Muscle layer of colon (tissue), 2 donors: ENCODE measurements at regions not wholly inside any gene's neighbourhood (a gene's known extent, or its start where the extent isn't known, plus 50 kb on each side); places are given as distances from the start of the nearest gene placed in this dataset.

Experiments
- H3K27ac ChIP-seq: one replicate; pipeline ENCODE4 v1.7.0; 2013; ENCODE audit warnings: low read depth, mild to moderate bottlenecking, low read length, moderate library complexity
- H3K27me3 ChIP-seq, 2 donors: one replicate each; pipeline ENCODE4 v1.7.0; 2013; ENCODE audit warnings: low read length in 2 of 2, mild to moderate bottlenecking in 2 of 2; ENCODE audit not compliant: insufficient read depth in 2 of 2, control insufficient read depth in 1 of 2
- H3K36me3 ChIP-seq: one replicate; pipeline ENCODE4 v1.7.0; 2013; ENCODE audit warnings: mild to moderate bottlenecking, low read length; ENCODE audit not compliant: insufficient read depth
- H3K4me1 ChIP-seq: one replicate; pipeline ENCODE4 v1.7.0; 2013; ENCODE audit warnings: mild to moderate bottlenecking, low read length; ENCODE audit not compliant: insufficient read depth
- H3K4me3 ChIP-seq, 2 donors: one replicate each; pipeline ENCODE4 v1.7.0; 2013; ENCODE audit warnings: low read length in 2 of 2, low read depth in 1 of 2, mild to moderate bottlenecking in 1 of 2, moderate library complexity in 1 of 2
- H3K9ac ChIP-seq: one replicate; pipeline ENCODE4 v1.7.0; 2013; ENCODE audit warnings: low read length
- H3K9me3 ChIP-seq: one replicate; pipeline ENCODE4 v1.7.0; 2013; ENCODE audit warnings: mild to moderate bottlenecking, low read length
- donor health status: abdominal sarcoma.
- donor health status: Adenocarcinoma of cecum.

DNA sequence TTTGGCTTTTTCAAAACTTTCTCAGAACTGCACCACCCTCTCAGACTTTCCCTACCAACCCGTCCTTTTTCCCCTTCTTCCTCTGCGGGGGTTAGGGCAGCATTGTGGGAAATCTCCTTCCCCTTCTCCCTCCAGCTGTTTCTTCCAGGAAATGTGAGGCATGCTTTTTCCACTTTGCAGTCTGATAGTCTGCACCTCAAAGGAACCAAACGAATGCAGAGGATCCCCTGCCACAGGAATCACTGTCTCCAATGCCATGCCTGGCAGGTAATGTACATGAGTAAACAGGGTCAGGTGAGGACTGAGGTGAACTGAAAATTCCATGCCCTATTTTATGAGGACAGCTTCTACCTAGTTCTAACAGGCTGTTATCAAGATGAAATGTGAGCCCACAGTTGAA, 218.4 kb downstream of the BCAS1 start:
- H3K27ac ChIP-seq: no peak overlapping the region
- H3K27me3 ChIP-seq: no peaks in the 10 kb centered on the region
- H3K9ac ChIP-seq: no peak overlapping the region
- no peaks in the 10 kb centered on the region for H3K36me3 ChIP-seq
- no peaks in the 10 kb centered on the region for H3K9me3 ChIP-seq
- H3K4me1 ChIP-seq: no peaks in the 10 kb centered on the region
- H3K4me3 ChIP-seq: no peak overlapping the region

DNA sequence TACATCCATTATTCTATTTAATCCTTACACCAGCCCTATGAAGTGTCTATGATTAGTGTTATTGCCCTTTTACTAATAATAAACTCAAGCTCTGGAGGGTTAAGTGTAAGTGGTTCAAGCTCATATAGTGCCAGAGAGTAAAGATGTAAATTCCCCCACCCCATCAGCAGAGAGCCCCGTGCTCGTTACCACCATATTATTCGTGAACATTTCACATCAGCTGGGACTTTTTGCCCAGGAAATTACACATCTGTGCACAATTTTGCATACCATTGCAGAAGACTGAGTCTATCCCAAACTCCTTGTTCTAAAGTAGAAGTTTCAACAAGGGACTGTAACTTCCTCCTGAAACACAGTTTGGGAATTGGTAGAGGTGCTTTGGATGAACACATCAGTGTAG, 220.1 kb downstream of the BCAS1 start:
- H3K4me1 ChIP-seq: no peaks in the 10 kb centered on the region
- H3K9ac ChIP-seq: no peak overlapping the region
- no peak overlapping the region for H3K4me3 ChIP-seq
- no peaks in the 10 kb centered on the region for H3K9me3 ChIP-seq
- H3K27ac ChIP-seq: no peak overlapping the region
- no peaks in the 10 kb centered on the region for H3K36me3 ChIP-seq
- H3K27me3 ChIP-seq: no peaks in the 10 kb centered on the region

DNA sequence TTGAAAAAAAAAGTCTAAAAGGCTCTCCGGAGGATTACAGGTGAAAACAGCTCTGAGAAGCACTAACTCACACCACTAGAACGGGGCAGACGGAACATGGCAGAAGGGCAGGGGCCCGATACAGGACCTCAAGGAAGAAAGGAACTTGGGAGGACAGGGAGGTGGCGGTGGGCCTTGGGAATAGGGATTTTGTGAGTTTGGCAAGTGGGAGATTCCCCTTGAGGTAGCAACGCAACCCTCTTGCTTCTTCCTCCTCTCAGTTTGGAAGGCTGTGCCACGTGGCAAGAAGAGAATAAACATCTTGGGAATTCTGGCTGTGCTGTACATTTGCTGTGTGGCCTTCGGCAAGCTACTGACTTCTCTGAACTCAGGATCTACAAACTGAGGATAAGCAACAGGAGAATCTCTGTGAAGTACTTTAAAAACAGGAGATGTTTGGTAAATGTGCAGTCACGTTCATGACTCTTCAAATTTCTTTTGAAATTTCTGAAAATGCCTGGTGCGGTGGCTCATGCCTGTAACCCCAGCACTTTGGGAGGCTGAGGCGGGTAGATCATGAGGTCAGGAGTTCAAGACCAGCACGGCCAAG, 220.8 kb downstream of the BCAS1 start:
- Histone ChIP-seq H3K27me3 (no peaks in the 10 kb centered on the region), H3K4me3 (no peak overlapping the region), H3K9ac (no peak overlapping the region), H3K9me3 (no peaks in the 10 kb centered on the region), H3K27ac (no peak overlapping the region), H3K36me3 (no peaks in the 10 kb centered on the region), H3K4me1 (no peaks in the 10 kb centered on the region)

DNA sequence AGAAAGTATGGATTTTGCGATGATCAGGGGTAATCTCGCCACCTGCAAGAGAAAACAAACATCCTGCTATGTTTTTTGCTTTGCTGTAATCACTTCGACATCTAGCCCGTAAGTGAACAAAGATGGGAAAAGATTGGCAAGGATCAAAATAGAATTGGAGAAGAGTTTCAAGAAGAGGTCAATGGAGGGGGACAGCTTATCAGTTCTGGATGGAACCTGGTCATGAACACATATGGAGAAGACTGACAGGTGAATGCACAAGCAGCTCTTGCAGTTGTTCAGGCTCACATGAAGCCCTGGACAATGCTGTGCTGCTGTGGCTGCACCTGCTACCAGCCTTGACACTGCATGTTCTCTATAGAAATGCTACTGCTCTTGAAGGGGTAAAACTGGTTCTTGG, 222.1 kb downstream of the BCAS1 start:
- no peaks in the 10 kb centered on the region for H3K36me3 ChIP-seq
- H3K4me1 ChIP-seq: no peaks in the 10 kb centered on the region
- H3K9me3 ChIP-seq: no peaks in the 10 kb centered on the region
- no peak overlapping the region for H3K9ac ChIP-seq
- H3K27me3 ChIP-seq: no peaks in the 10 kb centered on the region
- H3K27ac ChIP-seq: no peak overlapping the region
- no peak overlapping the region for H3K4me3 ChIP-seq

DNA sequence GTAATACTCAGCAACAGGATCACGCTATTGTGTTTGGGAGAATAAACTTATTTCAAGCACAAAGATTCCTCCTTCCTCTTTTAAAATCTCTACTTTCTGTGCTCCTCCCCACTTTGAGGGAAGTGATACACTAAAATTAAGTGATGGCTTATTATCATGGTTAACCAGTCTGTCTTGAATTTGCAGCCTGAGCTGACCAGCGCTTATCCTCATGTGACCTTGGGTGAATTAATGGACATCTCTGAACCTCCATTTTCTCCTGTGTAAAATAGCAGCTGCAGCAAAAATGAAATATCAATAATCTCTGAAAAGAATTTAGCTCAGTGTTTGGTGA, 222.6 kb downstream of the BCAS1 start:
- no peak overlapping the region for H3K4me3 ChIP-seq
- H3K27me3 ChIP-seq: no peaks in the 10 kb centered on the region
- no peaks in the 10 kb centered on the region for H3K36me3 ChIP-seq
- no peaks in the 10 kb centered on the region for H3K9me3 ChIP-seq
- H3K27ac ChIP-seq: no peak overlapping the region
- no peak overlapping the region for H3K9ac ChIP-seq
- H3K4me1 ChIP-seq: no peaks in the 10 kb centered on the region

DNA sequence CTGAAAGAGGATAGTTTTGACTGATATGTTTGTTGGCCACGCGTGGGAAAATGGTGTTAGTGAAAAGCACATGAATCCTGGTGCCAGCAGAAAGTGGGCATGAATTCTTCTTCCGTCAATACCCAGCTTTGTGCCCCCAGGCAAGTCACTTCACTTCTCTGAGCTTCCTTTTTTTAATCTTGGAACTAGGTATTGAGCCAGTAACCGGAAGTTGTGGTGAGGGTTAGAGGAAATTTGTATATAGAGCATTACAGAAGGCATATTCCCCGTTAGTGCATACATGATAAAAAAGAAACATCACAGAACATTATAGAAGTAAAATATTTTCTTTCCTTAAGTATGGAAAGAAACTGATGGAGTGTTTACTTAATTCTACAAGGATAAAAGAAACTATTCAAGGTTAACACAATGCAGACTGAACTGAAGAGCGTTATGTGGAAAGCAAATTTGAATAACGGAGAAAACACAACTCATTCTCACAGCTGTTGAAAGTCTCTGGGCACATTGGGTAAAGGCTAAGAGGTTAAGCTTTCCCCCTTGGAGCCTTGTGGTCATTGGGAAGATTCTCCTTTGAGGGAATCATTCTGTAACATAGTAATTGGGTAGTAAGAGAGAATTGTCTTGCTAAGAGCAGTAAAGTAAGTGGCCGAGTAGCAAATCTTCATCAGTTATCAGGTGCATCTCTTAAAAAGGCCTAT, 223.1 kb downstream of the BCAS1 start:
- no peak overlapping the region for H3K9ac ChIP-seq
- H3K4me1 ChIP-seq: no peaks in the 10 kb centered on the region
- no peaks in the 10 kb centered on the region for H3K27me3 ChIP-seq
- no peak overlapping the region for H3K4me3 ChIP-seq
- H3K36me3 ChIP-seq: no peaks in the 10 kb centered on the region
- H3K27ac ChIP-seq: no peak overlapping the region
- no peaks in the 10 kb centered on the region for H3K9me3 ChIP-seq

DNA sequence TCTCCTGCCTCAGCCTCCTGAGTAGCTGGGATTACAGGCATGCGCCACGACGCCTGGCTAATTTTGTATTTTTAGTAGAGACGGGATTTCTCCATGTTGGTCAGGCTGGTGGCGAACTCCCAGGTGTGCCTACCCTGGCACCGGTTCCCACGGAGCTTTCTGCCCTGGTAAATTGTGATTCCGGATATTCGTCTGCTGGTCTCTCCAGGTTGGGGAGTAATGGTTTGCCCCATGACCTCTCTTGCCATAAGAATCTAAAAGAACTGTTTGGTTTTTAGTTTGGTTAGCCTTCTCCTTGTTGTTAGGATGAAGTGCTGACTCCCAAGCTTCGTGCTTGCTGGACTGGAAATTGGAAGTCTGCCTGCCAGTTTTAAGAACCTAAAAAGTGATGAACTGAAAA, 223.8 kb downstream of the BCAS1 start:
- Histone ChIP-seq H3K27ac (no peak overlapping the region), H3K4me1 (no peaks in the 10 kb centered on the region), H3K9me3 (no peaks in the 10 kb centered on the region), H3K9ac (no peak overlapping the region), H3K27me3 (no peaks in the 10 kb centered on the region), H3K36me3 (no peaks in the 10 kb centered on the region), H3K4me3 (no peak overlapping the region)

DNA sequence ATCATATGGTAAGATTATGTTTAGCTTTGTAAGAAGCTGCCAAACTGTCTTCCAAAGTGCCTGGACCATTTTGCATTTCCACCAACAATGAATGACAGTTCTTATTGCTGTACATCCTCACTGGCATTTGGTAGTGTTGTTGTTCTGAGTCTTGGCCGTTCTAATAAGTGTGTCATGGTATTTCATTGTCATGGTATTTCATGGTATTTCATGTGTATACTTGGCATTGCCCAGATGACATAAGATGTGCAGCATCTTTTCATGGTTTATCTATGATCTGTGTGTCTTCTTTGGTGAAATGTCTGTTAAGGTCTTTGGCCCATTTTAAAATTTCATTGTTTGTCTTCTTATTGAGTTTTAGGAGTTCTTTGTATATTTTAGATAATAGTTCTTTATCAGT, 224.4 kb downstream of the BCAS1 start:
- no peak overlapping the region for H3K9ac ChIP-seq
- no peaks in the 10 kb centered on the region for H3K9me3 ChIP-seq
- no peak overlapping the region for H3K4me3 ChIP-seq
- H3K27me3 ChIP-seq: no peaks in the 10 kb centered on the region
- H3K36me3 ChIP-seq: no peaks in the 10 kb centered on the region
- H3K27ac ChIP-seq: no peak overlapping the region
- no peaks in the 10 kb centered on the region for H3K4me1 ChIP-seq

DNA sequence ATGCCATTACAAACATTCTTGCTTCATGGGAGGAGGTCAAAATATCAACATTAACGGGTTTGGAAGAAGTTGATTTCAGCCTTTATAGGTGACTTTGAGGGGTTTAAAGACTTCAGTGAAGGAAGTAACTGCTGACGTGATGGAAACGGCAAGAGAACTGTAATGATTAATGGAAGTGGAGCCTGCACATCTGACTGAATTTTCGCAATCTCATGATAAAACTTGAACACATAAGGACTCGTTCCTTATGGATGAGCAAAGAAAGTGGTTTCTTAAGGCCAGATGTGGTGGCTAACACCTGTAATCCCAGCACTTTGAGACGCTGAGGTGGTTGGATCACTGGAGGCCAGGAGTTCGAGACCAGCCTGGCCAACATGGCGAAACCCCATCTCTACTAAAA, 226.1 kb downstream of the BCAS1 start:
- H3K9me3 ChIP-seq: no peaks in the 10 kb centered on the region
- no peak overlapping the region for H3K4me3 ChIP-seq
- H3K27me3 ChIP-seq: no peaks in the 10 kb centered on the region
- no peak overlapping the region for H3K27ac ChIP-seq
- no peak overlapping the region for H3K9ac ChIP-seq
- no peaks in the 10 kb centered on the region for H3K4me1 ChIP-seq
- H3K36me3 ChIP-seq: no peaks in the 10 kb centered on the region

DNA sequence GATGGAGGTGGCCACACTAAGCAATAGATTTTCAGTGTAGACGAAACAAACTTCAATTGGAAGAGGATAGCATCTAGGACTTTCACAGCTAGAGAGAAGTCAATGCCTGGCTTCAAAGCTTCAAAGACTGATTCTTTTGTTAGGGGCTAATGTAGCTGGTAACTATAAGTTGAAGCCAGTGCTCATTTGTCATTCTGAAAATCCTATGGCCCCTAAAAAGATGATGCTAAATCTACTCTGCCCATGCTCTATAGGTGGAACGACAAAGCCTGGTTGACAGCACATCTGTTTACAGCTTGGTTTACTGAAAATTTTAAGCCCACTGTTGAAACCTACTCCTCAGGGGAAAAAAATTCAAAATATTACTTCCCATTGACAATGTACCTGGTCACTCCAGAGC, 226.7 kb downstream of the BCAS1 start:
- H3K4me3 ChIP-seq: no peak overlapping the region

DNA sequence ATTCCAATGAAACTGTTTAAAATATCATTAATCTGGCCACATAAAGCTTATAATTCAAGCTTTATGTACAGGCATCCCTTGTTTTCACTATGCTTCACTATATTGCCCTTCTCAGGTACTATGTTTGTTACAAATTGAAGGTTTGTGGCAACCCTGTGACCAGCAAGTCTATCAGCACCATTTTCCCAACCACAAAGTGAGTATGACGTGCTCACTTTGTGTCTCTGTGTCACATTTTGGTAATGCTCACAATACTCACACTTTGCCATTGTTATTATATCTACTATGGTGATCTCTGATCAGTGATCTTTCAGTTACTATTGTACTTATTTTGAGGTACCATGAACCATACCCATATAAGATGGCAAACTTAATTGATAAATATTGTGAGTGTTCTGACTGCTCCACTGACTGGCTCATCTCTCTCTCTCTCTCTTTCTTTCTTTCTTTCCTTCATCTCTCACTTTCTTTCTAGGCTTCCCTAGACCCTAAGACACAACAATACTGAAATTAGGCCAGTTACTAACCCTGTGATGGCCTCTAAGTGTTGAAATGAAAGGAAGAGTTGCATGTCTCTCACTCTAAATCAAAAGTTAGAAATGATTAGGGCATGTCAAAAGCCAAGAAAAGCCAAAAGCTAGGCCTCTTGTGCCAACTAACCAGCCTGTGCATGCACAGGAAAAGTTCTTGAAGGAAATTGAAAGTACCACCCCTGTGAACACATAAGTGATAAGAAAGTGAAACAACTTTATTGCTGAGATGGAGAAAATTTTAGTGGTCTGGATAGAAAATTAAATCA, 227.9 kb downstream of the BCAS1 start:
- no peak overlapping the region for H3K27ac ChIP-seq
- no peaks in the 10 kb centered on the region for H3K4me1 ChIP-seq
- no peaks in the 10 kb centered on the region for H3K27me3 ChIP-seq
- H3K4me3 ChIP-seq: no peak overlapping the region
- no peak overlapping the region for H3K9ac ChIP-seq
- no peaks in the 10 kb centered on the region for H3K36me3 ChIP-seq
- no peaks in the 10 kb centered on the region for H3K9me3 ChIP-seq

More for the DNA sequence above, 226.7 kb downstream of the BCAS1 start:
- H3K4me1 ChIP-seq: no peaks in the 10 kb centered on the region
- H3K27me3 ChIP-seq: no peaks in the 10 kb centered on the region
- no peaks in the 10 kb centered on the region for H3K9me3 ChIP-seq
- H3K36me3 ChIP-seq: no peaks in the 10 kb centered on the region
- no peak overlapping the region for H3K9ac ChIP-seq
- H3K27ac ChIP-seq: no peak overlapping the region

DNA sequence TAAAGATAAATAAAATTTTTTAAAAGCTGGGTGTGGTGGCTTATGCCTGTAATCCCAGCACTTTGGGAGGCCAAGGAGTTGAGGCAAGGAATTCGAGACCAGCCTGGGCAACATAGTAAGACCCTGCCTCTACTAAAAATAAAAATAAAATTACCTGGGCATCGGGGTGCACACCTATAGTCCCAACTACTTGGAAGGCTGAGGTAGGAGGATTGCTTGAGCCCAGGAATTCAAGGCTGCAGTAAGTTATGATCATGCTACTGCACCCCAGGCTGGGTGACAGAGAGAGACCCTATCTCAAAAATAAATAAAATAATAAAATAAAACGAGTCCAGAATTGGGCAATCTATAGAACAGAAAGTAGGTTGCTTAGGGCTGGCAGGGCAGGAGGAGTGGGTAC, 228.7 kb downstream of the BCAS1 start:
- Histone ChIP-seq H3K4me1 (no peaks in the 10 kb centered on the region), H3K9ac (no peak overlapping the region), H3K36me3 (no peaks in the 10 kb centered on the region), H3K27me3 (no peaks in the 10 kb centered on the region), H3K27ac (no peak overlapping the region), H3K4me3 (no peak overlapping the region), H3K9me3 (no peaks in the 10 kb centered on the region)
